ENCODE measurements at regions not wholly inside any gene's neighbourhood (a gene's known extent, or its start where the extent isn't known, plus 50 kb on each side); places are given as distances from the start of the nearest gene placed in this dataset.
A peak's percentile ranks its signal among the peaks of the same experiment; 100 is the strongest.
"Not testable (repeated sequence)": the region's sequence is repeated elsewhere in the genome, so short reads cannot be mapped to it uniquely, and the experiment has no call there.

GRCh38 chr1:96865731-96866685 lies 144.4 kb downstream of the PTBP2 start:
- no peak for DNase-seq
- intact Hi-C loops (cut with DNase I), result no loop called here

DNA sequence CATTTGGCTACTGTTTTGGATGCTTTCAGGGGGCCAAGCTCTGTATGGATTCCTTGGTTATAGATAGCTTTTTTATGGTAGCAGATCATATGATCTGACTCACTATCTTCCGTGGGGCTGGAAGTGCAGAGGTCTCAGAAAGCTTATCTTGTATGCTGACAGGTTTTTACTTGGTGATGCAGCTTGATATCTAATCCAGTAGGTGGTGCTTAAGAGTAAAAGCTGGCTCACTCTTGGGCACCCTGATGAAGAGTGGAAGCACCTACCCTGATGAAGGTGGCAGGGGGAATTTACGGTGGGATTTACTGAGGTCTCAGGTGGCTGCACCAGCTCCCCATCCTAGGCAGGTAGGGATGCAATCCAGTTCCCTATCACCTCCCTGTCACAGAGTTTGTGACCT lies 151.2 kb downstream of the PTBP2 start:
- no peak for DNase-seq
- intact Hi-C loops (cut with DNase I), result no loop called here

GRCh38 chr1:96878640-96879039 lies 157.1 kb downstream of the PTBP2 start:
- intact Hi-C loops (cut with DNase I), result no loop called here

DNA sequence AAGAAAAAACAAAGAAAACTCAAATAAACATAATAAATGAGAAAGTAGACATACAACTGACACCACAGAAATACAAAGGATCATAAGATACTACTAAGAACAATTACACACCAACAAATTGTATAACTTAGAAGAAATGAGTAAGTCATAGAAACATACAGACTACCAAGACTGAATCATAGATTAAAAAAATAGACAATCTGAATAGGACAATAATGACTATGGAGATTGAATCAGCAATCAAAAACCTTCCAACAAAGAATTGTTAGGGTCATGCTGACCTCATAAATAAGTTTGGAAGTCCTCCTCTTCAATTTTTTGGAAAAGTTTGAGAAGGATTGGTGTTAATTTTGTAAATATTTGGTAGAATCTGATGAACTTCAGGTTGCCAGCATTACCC lies 159.0 kb downstream of the PTBP2 start:
- intact Hi-C loops (cut with DNase I), result no loop called here
- no peak for DNase-seq

More at GRCh38 chr1:96878640-96879039, 157.1 kb downstream of the PTBP2 start:
- DNase-seq, result no peak

GRCh38 chr1:96882096-96882495 lies 160.5 kb downstream of the PTBP2 start:
- intact Hi-C loops (cut with DNase I), result no loop called here
- no peak for DNase-seq

DNA sequence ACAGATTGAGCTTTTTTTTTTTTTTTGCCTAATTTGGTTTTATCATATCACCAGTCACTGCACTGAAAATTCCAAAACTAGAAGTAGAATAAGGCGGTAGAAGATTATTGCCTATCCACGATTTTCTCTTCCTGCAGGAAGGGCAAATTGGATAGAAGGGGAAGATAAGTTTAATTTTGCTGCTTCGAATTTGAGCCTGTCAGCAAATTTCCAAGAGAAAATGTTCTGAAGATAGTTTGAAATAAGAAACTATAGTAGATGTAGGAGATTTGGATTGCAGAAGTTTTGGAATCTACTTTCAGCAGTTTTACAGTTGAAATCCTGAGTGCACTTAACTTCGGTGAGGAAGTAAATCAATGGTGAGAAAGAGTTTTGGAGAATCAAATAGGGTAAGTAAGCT lies 164.9 kb downstream of the PTBP2 start:
- intact Hi-C loops (cut with DNase I), result no loop called here
- DNase-seq, result no peak

GRCh38 chr1:96887501-96887900 lies 165.9 kb downstream of the PTBP2 start:
- intact Hi-C loops (cut with DNase I), result no loop called here
- DNase-seq, result no peak

DNA sequence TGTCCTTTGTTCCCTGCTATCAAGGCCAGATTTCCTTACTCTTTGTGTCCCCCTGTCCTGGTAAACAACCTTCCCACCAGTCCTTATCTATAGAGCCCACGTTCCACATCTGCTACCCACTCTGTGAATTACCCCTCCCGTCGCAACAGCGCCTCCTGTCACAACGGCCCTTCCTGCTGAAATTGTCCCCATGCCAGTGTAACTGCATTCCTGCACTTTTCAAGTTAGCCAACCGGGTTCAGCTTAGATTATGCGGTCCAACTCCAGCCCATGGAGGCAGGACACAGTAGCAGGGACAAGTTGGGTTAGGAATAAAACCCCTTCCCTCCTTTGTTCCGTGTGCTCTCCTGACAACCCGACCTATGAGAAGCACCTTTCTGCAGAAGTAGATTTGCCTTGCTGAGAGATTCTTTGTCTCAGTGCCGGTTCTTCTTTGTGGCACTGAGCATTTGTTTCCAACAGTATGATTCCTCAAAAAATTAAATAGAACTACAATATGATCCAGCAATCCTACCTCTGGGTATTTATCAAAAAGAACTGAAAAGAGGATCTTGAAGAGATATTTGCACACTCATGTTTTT lies 180.3 kb downstream of the PTBP2 start:
- intact Hi-C loops (cut with DNase I), result no loop called here

GRCh38 chr1:96912248-96912647 lies 190.7 kb downstream of the PTBP2 start:
- DNase-seq, result no peak
- intact Hi-C loops (cut with DNase I), result no loop called here

More for the DNA sequence above, 180.3 kb downstream of the PTBP2 start:
- peak in 1 of 10 donors; percentile 52 for DNase-seq

DNA sequence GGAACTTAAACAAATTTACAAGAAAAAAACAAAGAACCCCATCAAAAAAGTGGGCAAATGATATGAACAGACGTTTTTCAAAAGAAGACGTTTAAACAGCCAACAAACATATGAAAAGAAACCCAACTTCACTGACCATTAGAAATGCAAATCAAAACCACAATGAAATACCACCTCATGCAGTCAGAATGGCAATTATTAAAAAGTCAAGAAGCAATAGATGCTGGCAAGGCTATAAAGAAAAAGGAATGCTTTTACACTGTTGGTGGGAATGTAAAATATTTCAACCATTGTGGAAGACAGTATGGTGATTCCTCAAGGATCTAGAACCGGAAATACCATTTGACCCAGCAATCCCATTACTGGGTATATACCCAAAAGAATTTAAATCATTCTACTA lies 194.1 kb downstream of the PTBP2 start:
- intact Hi-C loops (cut with DNase I); DNase-seq: not testable (repeated sequence)

GRCh38 chr1:96918406-96918805 lies 196.8 kb downstream of the PTBP2 start:
- intact Hi-C loops (cut with DNase I), result no loop called here
- DNase-seq, result no peak

- DNase-seq, result no peak
- intact Hi-C loops (cut with DNase I), result no loop called here
These were observed 200.6 kb downstream of the PTBP2 start for GRCh38 chr1:96922181-96922580.

- DNase-seq, result no peak
- intact Hi-C loops (cut with DNase I), result no loop called here
These were observed 202.2 kb downstream of the PTBP2 start for GRCh38 chr1:96923753-96924152.

DNA sequence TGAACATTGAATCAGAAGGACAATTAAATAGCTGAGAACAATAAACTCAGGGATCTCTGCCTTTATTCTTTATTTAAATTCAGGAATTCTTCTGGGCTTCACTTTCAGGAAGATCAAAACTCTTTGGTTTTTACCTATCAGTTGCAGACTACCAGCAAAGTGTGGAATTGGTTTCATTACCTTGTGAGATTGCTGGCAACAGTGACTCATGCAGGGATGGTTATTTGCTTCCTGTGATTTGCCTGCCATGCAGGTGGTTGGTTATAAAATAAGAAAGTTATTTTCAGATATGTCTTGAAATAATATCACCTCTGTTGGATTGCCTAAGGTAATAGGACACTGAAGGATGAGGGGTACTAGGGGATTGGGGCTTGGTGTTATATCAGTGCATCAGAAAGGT lies 204.6 kb downstream of the PTBP2 start:
- intact Hi-C loops (cut with DNase I), result no loop called here
- no peak for DNase-seq

GRCh38 chr1:96927125-96927524 lies 205.5 kb downstream of the PTBP2 start:
- DNase-seq, result no peak
- intact Hi-C loops (cut with DNase I), result no loop called here

- DNase-seq, result no peak
- intact Hi-C loops (cut with DNase I), result no loop called here
These were observed 209.6 kb downstream of the PTBP2 start for GRCh38 chr1:96931136-96931535.

- intact Hi-C loops (cut with DNase I), result no loop called here
- no peak for DNase-seq
These were observed 212.7 kb downstream of the PTBP2 start for GRCh38 chr1:96934282-96934681.

GRCh38 chr1:96944432-96945092 lies 223.0 kb downstream of the PTBP2 start:
- intact Hi-C loops (cut with DNase I), result no loop called here
- DNase-seq, result no peak

DNA sequence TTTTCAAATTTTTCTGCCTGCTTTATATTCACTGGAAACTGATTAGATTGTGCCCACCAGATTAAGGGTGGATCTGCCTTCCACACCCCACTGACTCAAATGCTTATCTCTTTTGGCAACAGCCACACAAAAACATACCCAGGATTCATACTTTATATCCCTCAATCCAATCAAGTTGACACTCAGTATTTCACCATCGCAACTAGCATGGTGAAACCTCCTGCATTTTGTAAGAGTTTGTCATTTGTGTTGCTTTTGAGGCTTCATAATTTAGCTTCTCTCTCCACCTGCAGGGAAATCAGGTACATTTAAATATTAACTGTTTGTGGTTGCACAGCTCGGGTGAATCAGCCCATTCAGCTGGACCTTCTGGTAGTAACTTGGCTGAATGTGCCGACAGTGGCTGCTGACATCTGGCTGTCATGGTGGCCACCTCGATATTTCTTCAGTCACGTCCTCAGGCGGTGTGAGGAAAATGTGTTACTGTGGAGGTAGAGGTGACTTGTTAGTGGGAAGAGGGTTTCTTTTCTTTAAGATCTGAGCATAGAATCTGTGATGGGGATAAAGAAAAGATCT lies 224.0 kb downstream of the PTBP2 start:
- intact Hi-C loops (cut with DNase I), result no loop called here
- DNase-seq, result peak in 1 of 10 donors; percentile 49

DNA sequence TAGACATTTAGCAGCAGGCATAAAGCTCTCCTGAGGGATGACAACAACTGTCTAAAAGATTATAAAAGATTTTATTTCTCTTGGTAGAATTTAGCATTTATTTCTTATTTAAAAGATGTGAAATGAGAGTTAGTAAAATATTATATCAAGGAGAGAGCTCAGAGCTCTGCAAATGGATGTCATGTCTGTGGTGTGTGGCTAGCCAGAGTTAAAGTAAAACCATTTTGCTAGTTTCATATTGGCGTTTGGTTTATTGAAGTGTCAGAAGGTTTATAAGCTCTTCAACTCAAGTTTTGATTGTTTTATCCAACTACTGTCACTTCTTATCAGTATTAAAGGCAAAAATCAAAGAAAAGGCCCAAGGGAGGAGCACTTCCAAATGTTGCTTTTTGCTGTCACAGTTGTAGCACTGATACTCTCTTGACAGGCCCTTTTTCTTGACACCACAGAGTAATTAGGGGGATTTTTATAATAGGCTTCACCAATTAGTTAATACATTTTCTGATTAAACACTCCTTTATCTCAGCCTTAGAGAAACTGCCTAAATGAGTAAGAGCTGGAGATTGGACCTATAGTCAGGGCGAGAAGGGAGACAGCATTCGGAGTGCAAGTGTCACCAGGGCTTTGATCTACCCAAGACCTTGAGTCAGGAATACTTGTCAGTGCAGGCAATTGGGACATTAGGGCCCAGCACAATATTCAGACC lies 233.9 kb downstream of the PTBP2 start:
- intact Hi-C loops (cut with DNase I), result no loop called here
- no peak for DNase-seq
